ENCODE measurements at regions not wholly inside any gene's neighbourhood (a gene's known extent, or its start where the extent isn't known, plus 50 kb on each side); places are given as distances from the start of the nearest gene placed in this dataset.

DNA sequence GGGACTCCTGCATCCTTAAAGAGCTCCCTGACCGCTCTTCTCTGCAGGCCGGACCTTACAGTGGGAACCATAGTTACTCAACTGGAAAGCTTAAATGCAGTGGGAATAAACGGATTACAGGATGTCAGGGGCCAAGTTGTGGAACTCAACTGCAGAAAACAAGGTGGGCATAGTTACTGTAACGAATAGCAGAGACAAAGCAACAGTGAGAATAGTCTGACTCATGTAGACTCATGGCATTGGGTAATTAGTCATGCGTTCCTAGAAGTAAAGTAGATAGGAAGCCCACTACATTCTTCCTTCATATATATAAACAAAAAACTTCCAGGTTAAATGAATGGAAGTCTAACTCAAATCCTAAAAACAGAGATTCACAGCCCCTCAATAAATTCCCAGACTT lies 95.5 kb upstream of the CHRNA7 start:
- no peak for DNase-seq (ENCODE audit: extremely low read depth, low read depth)

DNA sequence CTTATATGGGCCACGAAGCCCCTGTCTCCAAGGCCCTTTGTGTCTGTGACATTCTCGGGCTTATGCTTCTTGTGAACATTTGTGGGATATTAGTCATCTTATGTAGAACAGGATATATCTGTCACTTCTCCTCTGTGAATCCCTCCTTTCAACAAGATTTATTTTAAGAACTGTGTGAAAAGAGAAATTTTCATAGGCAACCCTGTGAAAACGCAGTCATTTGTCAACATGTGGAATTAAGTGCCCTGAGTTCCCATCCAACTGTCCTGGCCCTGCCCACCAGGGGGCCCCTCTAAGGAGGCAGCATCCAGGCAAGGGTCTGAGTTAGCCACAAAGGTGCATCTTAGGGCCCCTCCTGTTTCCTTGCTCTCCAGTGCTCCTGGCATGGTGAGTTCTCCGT lies 76.8 kb upstream of the CHRNA7 start:
- DNase-seq (ENCODE audit: extremely low read depth, low read depth): no peak

DNA sequence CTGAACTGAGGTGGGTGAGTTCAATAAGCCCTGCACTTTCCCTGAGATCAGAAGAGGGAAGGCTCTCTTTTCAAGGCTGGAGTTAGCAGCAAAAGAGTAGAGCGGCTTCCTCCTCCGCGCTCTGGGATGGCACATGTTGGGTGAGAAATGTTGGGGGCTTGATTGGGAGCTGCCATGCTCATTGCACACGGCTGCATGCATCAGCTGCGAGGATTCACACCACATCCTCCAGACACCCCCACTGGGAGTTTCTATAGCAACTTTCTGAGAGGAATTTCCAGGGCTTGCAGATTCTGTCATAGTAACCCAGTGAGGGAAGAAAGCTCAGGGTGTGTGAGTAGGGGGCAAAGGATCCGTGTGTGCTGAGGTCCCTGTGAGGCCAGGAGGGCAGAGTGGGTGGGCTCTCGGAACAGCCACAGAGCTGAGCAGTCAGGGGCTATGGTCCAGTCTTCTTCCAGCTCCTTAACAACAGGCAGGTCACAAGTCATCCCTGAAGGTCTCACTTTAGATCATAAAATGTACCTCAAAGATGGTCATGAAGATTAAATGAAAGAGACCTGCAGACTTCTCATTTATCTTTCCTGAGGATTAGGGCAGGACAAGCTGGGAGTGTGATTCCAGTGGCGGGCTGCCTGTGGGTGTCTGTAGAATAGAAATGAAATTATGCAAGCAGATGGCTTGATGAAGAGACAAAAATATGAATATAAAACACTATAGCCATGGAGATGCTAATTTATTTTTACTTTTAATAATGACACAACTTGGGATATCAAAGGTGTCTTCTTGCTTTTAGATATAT lies 75.7 kb upstream of the CHRNA7 start:
- no peak for DNase-seq (ENCODE audit: extremely low read depth, low read depth)

DNA sequence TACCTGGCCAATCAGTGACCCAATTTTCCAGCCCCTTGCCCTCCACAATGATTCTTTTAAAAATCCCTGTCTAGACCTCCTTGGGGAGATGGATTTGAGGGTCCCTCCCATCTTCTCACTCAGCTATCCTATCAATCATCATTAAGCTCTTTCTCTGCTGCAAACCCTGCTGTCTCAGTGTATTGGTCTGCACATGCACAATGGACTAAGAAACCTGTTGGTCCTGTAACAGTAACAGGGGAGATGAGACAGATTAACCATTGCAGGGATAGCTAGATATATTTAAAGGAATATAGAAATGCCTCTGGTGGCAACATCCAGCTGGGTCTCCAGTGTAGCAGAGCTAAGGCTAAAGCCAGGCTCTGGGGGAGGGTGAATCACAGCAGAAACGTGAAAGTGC lies 74.6 kb upstream of the CHRNA7 start:
- no peak for DNase-seq (ENCODE audit: extremely low read depth, low read depth)

DNA sequence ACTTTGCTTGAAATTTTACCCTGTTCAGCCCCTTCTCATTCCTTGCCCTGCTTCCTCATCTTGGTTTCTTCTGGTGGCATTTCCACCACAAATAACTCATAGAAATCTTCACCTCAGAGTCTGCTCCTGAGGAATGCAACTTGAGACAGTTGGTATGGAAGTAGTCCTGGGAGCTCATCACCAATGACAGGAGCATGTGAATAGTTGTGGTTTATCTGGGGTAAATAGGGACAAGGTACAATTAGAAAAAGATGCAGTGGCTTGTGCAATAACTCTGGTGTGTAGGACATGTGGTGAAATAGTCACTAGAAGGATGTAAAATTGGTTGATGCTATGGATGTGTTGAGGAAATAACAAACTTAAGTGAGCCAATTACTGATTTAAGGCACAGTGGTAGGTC lies 72.7 kb upstream of the CHRNA7 start:
- DNase-seq (ENCODE audit: extremely low read depth, low read depth): no peak

DNA sequence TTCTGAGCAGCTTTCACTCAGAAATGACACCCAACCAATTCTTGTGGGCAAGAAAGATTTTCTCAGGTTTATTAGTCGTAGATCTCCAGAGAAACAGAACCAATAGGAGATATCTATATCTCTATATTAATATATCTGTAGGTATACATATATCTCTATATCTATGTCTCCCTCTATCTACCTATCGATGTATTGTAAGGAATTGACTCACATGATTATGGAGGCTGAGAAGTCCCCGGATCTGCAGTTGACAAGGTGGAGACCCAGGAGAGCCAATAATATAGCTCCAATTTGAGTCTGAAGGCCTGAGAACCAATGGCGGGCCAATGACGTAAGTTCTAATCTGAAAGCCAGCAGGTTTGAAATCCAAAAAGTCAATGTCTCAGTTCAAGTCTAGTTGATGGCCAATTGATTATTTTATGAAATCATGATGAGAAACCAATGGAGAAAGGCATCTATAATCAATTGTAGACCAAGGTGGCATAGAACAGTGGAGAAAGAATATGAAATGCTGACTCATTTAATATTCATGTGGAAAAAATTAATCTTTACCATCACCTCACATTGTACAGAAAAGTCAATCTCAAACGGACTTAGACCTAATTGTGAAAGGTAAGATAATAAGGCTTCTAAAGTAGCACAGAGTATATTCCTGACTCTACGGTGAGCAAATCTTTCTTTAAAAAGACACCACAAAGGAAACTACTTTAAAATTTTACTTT lies 65.6 kb upstream of the CHRNA7 start:
- DNase-seq (ENCODE audit: extremely low read depth, low read depth): no peak

DNA sequence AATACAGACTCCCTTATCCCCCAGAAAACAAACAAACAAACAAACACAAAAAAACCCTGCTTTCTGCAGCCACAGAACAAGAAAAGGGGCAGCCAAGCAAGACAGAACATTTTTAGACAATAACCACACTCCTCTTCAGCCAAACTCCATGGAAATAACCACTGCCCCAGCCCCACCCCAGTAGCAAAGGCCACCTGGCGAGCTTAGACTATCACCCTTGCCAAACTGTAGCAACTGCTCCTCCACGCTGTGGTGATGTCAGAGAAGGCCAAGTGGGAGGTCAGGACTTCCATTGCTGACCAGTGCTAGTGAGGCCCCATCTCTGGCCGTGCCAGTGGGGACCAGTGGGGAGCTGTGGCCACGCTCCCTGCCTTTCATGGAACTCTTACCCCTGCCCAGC lies 60.3 kb upstream of the CHRNA7 start:
- no peak for DNase-seq (ENCODE audit: extremely low read depth, low read depth)

DNA sequence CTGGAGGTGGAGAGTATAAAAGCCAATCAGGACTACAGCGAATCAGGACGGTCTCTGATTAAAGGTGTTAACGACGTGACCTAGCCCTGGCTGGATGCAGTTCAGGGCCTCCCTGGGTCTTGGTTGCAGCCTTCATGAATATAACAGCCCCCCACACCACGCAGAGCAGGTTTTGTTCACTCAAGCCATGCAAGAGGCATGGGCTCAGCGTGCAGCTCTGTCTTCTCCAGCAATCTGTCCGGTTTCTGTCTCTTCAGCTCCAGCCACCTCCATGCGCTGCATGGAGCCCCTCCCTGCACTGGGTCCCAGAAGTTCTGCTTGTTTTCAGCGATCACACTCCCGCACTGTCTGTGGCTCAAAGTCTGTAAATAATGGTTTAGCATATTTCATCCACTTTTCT lies 57.1 kb upstream of the CHRNA7 start:
- no peak for DNase-seq (ENCODE audit: extremely low read depth, low read depth)

DNA sequence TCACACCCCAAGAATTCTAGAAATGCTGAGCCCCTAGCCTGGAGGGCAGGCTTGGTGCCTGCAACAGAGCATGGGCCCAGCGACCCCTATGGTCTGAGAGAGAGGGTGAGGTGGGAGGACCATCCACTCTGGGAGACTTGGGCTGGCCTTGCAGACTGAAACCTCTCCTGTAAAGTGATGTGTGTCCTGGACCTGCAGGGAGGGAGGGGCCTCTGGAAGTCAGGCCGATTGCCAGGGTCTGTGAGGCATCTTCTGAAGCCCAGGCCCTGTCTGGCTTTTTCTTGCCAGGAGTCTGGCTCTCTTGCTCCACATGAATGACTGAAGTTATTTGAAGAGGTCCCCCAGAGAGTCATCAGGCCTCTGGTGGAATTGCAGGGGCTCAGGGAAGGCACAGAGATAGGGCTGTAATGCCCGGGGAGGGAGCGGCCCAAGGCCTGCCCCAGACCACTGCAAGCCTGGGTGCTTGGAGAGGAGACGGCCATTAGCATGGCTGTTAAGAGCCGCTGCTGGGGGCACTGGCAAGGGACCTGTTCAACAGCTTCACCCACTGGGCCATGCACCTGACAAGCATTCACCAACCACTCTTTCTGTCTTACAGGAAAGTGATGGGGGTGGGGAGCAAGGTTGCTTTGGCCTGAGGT lies 56.0 kb upstream of the CHRNA7 start:
- no peak for DNase-seq (ENCODE audit: extremely low read depth, low read depth)

DNA sequence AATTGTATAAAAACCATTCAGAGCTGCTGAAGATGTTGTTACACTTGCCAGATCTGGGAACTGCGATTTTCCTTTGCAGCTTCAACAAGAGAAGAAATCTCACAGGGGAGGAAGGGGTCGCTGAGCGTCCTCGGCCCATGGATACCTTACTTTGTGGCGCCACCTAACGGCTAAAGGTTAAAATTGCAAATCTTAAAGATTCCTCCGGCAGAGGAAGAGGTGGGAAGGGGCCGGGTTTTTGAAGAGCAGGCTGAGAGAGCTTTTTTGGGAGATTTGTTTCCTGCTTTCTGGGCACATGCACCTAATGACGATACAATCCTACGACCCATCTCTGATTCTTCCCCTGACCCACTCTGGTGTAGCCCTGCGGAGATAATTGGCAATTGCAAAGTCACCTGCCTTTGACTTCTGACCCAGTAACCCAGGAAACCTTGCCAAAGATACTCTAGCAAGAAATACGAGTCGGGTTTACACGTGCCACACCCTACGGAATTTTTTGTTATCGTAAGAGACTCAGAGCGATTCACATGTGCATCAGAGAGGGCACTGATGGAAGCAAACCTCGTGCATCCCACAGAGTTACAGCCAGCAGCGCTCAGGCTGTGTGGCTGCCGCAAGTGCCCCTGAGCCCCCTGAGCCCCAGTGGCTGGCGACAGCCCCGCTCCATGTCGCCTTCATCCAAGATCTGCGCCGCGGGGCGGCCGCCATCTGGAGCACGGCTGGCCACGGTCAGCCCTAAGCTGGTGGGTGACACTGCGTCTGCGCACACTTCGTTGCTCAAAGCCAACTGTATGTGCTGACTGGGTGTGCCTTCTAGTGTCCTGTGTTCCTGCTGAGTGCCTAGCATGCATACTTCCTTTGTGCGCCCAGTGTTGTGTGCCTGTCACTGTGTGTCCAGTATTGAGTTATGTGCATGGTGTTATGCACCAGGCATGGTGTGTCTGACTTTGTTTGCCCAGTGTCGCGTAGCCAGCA lies 55.2 kb upstream of the CHRNA7 start:
- peak; percentile 49 for DNase-seq (ENCODE audit: extremely low read depth, low read depth)

DNA sequence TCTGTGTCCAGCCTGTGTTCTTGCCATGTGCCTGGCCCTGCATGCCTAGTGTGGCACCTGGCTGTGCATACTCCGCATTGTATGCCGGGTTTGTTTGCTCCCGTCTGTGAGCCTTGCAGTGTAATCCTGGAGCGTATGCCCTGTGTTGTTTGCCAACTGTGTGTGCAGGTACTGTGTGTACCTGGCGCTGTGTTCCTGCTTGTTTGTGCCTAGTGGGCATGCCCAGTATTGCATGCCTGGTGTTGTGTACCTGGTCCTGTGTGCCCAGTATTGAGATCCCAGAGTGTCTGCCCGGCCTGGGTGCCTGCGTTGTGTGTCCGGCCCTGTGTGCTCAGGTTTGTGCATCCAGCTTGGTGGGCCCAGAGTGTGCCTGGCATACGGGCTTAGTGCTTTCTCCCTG lies 54.5 kb upstream of the CHRNA7 start:
- no peak for DNase-seq (ENCODE audit: extremely low read depth, low read depth)

DNA sequence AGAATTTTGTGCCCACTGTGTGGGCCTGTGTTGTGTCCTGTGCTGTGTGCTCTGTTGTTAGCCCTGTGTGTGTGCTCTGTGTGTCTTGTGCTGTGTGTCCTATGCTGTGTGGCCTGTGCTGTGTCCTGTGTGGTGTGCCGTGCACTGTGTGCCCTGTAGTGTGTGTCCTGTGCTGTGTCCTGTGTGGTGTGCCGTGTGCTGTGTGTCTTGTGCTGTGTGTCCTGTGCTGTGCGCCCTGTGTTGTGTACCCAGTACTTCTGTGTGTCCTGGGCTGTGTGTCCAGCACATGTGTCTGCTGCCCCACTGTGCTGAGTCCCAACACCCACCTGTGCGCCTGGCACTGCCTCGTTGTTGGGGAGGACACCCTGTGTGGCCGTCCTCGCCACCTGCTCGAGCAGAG lies 53.2 kb upstream of the CHRNA7 start:
- no peak for DNase-seq (ENCODE audit: extremely low read depth, low read depth)

DNA sequence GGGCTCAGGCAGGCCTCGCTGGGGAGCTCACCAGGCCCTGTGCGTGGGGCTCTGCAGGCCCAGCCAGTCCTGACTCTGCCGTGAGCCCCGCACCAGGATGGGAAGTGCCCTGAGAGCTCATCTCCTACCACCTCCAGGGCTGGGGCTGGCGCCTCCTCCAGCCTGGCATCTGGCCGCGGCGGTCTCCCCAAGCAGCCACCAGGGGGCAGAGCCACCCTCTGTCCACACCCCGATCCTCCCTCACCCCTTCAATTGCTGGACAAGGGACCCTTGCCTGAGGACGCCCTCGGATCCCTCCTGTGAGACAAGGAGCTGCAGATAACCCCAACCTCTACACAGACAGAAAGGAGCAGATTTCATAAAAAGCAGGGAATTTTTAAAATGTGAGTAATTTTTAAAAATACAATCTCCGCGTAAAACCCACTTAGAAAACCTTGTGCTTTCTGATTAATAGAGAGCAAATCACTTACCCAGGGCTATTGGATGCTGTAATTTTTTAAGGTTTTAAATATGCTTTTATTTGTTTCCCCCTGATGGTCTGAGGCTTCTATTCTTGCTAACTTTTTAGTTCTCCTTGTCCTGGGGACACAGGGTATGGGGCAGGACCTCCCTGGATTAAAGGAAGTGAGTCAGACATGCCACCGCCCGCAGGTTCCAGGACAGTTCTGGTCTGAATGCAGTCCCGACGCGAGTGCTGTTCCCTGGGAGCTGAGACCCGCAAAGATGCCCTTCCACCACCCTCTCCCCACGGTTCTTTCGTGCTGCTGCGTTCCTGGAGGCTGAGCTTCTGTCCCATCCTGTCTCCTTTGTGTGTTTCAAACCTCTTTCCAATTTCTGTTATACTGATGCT lies 52.3 kb upstream of the CHRNA7 start:
- peak; percentile 38 for DNase-seq (ENCODE audit: extremely low read depth, low read depth)

Small RNA genes lying in the stretch of these regions (small RNA-seq; reads per million reads assigned to genes)
- 0 reads per million in 2 experiments for gene AC026951.2
- gene RF00425: 0 to 0.18 reads per million in 2 experiments

Measured in NCI-H460 (cell line).